ENCODE measurements at regions not wholly inside any gene's neighbourhood (a gene's known extent, or its start where the extent isn't known, plus 50 kb on each side); places are given as distances from the start of the nearest gene placed in this dataset.
A peak's percentile ranks its signal among the peaks of the same experiment; 100 is the strongest.

DNA sequence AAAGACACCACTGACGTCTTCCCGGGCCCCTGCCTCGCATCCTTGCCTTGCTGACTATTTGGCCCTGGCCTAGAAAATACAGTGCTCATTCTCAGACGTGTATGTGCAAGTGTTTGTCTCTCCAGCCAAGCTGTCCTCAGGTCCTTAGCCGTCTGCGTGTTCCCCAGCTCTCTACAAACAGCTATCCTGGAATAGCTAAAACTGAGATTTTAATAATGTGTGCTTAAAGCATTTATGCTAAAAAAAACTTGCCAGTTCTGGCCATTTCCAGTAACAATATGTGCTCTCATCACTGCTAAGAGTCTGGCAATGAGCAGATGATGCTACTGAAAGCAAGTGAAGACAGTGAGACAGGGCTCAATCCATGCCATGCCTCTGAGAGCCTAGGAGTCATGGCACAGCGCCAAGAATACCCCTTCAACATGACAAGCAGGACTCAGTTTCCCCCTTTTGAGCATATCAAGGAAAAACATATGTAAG, 55.7 kb downstream of the IRF2BP2 start:
- no peak for DNase-seq (ENCODE audit: low spot score)

DNA sequence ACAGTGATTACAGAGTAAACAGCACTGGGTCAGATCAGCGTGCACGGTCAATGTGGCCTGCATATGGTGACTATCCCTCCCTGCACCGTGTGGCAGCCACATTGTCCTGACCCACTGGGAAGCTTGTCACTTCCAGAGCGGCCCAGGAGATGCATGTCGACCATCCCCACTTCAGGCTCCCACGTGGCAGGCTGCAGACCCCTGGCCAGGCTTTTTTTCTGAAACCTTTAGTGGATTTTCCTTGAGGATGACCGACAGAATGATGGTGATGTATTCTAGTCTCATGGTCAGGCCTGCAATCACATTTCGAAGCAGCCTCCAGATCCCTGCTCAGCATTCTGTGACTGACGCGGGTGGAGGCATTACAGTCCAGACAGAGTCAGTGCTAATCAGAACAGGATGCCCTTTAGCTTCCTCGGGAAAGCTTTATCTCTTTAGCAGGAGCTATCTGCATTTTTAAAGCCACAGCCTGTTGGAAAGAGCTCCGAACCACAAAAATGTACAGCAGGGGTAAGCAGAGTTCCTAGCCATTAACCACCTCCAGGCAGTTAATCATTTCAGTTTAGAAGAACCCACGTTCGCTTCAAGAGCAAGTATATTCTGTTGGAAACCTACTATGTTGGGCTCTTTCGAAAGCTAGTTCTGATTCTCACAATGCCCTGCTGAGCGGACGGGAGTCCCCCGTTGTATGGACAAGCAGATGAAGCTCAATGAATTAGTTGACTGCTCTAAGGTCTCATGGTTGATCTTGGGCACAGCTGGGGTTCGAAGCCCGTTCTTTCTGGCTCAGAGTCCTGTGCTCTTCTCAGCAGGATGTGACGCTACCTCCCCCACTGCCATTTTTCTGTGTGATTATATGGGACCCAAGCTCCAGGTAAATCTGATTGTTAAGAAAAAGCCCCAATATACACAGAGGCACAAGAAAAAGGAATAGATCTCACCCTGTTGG, 56.5 kb downstream of the IRF2BP2 start:
- peak; percentile 69 for DNase-seq (ENCODE audit: low spot score)

DNA sequence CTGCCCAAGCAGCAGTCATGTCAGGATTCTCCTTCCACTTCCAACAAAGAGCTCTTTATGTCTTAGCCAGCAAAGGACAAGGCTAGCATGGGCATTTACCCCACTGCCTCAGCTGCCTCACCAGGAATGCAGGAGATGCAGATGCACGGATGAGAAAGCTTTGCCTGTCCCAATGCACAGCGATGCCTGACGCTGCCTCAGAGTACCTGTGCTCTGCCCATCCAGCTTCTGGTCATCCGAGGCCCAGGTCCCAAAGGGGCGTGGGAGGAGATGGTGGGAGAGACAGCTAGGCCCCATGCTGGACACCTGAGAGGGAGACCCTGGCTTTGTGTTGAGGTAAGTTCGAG, 59.0 kb downstream of the IRF2BP2 start:
- DNase-seq (ENCODE audit: low spot score), result no peak

DNA sequence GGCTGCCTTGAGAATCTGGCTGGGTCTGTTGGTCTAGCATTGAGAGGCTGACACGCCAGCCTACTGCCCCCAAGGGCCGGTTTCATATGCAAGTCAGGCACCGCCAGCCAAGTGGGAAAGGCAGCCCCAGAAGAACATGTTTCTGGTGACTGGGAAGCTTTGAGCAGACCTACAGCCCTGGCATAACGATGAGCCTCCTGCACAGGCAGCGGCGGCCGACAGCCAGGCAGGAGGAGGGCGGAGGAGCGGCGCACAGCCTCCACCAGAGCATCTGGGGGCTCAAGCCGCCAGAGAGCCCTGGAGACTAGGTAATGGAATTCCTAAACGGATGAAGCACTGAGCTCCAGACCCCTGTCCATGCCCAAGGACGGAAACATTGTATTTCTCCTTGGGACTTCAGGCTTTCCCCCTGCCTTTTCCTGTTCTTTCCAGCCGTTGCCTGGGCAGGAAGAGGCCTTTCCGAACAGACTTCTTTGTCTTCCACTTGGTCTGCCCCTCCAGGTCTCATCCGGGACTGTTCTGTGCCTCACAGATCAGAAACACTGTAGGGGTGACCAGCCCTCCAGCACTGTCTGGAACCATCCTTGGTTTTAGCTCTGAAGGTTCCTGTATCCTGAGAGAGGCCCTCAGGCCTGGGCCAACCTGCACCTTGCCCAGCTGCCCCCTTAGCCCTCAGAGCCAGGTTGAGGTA, 59.5 kb downstream of the IRF2BP2 start:
- no peak for DNase-seq (ENCODE audit: low spot score)

DNA sequence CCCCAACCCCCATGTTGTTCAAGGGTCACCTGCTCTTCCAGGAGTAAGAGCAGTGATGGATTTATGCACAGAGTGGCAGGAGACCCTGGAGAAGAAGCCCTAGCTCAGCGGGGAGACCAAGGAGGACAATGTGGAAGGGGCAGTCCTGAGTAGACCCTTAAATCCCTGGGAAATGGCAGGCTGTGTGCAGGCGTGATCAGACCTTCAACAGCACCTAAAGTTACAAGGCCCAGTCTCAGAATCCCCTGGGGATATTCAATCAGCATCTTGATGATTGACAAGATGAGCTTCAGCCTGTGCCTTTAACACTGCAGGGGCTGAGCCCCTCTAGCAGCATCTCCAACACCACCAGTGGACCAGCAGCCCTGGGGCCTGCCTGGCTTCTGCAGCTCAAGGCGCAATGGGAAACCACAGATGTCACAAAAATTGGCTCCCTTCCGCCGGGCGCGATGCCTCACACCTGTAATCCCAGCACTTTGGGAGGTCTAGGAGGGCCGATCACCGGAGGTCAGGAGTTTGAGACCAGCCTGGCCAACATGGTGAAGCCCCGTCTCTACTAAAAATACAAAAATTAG, 60.4 kb downstream of the IRF2BP2 start:
- DNase-seq (ENCODE audit: low spot score), result no peak

DNA sequence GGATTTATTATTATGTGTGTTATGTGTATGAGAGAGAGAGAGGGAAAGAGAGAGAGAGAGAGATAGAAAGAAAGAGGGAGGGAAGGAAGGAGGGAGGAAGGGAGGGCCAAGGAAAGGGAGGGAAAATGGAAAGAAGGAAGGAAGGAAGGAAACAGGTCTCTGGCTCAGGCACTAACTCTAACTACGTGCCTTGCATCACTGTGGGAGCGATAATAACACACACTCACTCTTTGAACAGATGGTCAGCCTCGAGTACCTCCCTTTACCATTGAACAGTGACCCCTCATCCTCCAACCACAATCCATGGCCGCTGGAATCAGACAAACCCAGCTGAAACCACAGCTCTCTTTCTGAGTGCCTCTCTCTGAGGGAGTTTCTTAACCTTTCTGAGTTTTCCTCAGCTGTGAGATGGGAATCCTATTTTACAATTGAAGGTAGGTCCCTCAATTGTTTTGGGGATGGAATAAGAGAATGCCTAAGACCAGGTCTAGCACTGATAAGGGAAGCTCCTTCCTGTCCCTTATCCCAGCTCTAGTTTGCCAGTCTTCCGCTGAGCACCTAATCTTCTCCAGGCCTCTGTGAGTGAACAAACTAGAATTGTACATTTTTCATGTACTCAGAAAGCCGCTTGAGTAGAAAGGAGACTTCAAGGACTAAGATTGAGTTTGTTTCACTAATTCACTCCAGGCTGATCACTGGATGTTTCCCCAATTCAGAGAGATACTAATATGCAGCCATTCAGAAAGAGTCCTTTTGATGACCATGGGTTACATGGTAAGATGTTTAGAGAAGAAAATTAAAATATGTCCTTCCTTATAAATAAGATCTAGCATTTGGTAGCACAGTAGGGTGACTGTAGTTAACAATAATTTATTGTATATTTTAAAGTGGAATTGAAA, 62.8 kb downstream of the IRF2BP2 start:
- no peak for DNase-seq (ENCODE audit: low spot score)

DNA sequence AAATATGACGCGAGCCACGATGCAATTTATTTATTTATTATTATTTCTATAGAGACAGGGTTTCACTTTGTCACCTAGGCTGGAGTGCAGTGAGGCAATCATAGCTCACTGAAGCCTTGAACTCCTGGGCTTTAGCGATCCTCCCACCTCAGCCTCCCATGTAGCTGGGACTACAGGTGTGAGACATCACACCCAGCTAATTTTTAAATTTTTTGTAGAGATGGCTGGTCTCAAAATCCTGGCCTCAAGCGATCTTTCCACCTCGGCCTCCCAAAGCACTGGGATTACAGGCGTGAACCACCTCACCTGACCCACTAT, 63.6 kb downstream of the IRF2BP2 start:
- no peak for DNase-seq (ENCODE audit: low spot score)

DNA sequence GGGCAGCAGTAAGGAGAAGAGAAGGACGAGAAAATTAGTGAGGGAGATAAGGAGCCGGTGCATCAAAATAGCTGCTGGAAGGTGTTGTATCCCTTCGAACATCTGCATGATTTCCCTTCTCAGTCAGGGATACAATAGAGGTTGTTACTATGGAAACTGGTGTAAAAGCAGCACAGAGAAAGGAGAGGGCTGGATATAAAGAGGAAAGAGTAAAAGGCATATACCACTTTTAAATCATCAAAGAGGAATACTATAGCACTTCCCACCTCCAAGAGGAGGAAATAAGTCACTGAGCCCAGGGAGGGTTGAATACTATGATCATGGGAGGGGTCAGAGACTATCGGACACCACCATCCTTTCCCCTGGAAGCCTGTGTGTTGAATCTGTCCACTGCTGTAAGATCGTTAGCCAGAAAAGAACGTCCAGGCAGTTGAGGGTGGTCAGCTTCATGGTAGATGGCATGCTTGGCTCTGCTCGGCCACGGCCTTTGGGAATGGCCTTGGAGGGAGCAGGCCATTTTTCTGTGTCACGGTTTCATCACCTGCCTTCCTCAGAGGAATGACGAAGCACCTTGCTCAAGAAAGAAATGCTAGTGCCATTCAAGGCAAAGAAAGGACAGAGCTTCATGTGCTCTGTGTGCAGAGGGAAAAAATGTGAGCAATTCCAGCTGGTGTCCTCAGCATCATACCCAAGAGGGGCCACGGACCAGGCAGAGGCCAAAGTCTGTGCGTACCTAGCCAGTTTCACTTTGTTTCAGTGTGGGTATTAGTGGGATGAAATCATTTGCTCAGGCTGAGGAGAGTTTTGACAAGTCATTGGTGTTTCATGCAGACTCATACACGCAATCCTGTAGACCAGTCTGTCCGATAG, 64.2 kb downstream of the IRF2BP2 start:
- DNase-seq (ENCODE audit: low spot score), result no peak

DNA sequence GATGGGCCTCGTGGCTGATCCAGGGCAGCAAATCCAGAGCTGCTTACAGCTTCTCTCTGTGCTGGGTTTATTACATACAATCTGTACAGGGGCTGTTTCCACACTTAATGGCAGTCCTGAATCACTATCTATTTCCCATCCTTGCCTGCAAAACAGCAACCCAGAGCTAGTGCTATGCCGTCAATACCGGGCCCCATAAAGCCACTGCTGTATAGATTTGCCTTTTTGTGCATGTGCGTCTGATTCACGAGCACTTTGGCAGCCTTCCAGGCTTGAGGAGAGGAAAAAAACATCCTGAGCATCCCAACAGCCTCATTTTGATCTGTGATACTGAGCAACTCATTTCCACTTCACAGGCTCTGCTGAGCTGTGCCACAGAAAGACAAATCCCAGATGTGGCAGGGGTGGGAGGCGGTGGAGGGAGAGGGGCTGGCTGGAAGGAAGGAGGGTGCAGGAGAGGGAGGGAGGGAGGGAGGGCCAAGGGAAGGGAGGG, 65.2 kb upstream of the TARBP1 start:
- DNase-seq (ENCODE audit: low spot score), result peak; percentile 69

DNA sequence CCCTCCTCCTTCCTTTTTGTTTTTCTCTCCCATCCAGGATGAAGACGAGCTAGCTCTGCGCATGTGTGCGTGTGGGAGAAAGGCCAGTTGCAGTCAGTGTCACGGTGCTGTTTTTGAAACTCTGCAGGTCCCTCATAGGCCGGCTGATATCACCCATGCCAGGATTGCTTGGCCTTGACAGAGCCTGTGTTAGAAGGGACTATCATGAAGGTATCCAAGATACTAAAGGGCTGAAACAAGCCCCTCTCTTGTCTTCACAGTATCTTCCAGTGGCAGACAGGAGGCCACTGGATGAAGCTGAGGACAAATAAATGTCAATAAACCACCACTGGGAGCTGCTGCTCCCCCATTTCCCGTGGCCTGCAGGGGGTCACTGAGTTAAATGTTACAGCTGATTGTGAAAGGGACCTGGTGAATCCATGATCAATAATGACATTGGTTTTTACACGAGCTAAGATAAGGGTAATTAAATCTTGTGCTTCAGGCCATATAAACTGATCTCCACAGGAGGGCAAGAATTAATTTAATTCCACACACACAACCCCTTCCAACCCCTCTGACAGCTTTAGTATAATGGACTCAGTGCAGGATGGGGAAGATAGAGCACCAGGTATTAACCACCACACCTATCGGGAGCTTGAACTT, 64.6 kb upstream of the TARBP1 start:
- DNase-seq (ENCODE audit: low spot score), result no peak

DNA sequence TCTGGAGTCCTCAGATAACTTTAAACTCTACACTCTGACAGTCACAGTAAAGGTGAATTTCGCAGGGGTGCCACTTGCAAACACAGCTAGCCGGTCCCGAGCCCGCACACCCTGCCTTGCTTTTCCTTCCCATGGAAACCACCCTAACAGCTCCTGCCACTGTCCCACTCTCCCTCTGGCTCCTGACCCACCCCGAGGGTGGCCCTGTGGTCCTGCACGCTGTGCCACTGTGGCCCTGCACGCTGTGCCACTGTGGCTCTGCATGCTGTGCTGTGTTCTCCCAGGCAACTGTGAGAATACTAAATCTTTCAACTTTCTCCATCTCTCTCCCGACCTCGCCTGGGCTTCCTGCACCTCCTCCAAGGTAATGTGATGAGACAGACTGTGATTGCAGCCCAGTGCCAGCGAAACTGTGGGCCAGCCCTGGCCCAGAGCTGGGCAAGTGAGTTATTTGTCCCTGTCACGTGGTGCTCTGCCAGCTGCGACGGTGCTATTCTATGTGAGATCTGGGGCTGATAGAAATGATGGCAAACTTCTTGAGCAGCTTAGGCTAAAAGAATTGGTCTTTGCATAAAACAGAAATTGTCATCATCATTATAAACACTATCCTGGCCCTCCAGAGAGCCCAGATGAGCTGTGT, 63.4 kb upstream of the TARBP1 start:
- DNase-seq (ENCODE audit: low spot score), result no peak

DNA sequence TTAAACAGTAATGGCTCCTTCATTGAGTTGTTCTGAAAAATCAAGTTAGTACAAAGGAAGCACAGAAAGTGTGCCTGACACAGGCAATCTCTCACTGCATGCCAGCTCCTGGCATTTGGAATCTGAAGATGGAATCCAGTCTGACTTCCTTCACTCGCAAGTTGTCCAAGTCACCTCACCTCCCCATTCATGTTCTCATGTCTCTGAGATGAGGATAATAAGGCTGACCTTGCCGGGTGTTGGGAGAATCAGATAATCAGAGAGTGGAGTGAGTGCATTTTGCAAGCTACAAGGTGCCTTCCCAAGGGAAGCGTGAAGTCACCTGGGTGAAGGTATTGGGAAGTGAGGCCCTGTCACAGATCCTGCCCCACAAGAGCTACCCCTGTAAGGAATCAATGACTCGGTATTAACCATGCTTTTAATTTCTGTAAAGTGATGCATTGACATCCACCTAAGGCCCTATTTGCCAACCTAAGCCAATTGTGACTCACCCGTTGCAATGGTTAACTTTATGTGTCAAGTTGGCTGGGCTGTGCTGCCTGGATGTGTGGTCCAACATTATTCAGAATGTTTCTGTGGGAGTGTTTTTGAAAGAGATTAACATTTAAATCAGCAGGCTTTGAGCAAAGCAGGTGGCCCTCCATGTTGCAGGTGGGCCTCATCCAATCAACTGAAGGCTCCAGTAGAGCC, 62.5 kb upstream of the TARBP1 start:
- no peak for DNase-seq (ENCODE audit: low spot score)

DNA sequence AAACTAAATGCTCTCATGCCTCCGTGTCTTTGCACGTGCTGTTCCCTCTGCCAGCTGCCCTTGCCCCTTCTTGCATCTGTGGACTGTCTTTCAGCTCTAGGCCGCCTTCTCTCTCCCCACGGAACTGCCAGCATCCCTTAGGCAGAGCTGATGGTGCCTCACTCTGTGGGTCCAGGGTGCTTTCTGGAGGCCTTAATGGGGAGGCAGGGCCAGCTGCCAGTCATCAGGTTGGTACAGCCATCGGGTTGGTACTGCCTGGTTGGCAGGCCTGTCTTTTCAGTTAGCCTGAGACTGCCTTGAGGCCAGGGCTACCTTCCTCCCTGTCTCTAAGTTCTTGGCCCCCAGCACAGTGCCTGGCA, 61.4 kb upstream of the TARBP1 start:
- no peak for DNase-seq (ENCODE audit: low spot score)

DNA sequence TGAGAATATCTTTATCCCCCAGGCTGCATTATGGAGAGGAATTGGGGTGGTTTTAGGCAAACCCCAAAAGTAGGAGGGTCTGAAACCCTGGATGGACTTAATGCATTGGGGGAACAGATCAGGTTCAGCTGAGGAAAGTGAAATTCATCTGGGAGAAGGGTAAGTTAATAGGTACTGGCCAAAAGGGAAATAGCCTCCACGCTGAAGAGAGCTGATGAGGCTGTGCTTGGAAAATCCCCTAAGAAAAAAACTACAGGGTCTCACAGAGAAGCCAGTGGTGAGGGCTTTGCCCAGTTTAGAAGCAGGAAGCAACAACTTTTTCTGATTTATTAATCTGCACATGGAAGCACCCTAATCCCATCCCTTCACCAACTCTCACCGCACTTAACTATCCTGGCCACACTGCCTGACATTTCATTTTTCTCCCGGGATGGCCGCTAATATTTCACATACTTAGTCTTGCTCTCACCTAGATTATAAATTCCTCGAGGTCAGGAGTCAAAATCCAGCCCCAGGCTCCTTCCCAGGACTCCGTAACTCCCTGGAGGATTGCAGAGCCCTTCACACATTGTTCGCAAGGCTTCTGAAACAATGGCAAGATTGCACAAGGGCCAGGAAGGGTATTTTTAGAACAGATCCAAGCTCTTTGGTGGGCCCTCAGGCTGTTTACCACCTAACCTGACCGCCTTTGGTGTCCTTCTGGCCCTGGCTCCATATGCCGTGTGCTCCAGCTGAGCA, 60.9 kb upstream of the TARBP1 start:
- no peak for DNase-seq (ENCODE audit: low spot score)

DNA sequence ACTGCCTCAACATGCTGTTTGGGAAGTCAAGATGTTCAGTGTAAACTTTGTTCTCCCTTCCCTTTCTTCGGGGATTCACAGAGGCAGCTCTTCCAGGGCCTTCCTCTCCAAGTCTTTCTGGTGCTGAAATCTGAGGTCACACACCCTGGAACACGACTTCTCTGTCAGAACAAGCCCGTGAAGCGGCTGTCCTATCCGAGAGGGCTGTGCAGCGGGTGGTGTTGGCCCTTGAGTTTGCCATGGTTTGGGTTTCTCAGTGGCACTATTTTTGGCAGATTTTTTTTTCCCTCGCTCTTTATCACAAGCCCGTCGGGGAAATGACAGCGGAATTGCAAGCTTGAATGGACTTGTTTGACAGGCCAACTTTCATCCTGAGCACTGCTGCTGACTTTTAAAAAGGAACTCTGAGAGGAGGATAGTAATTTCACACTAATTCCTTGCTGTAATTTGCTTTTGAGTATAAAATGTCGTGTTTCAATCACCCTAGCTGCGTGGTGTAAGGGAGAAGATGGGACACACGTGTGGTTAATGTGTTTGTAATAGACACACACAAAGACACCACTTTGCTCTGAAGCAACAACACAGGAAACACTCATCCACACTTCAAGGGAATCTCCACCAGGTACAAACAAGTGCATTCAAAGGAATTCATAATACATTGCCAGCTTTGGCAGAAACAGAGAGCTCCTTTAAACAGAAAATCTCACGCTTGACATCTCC, 60.1 kb upstream of the TARBP1 start:
- DNase-seq (ENCODE audit: low spot score), result no peak

DNA sequence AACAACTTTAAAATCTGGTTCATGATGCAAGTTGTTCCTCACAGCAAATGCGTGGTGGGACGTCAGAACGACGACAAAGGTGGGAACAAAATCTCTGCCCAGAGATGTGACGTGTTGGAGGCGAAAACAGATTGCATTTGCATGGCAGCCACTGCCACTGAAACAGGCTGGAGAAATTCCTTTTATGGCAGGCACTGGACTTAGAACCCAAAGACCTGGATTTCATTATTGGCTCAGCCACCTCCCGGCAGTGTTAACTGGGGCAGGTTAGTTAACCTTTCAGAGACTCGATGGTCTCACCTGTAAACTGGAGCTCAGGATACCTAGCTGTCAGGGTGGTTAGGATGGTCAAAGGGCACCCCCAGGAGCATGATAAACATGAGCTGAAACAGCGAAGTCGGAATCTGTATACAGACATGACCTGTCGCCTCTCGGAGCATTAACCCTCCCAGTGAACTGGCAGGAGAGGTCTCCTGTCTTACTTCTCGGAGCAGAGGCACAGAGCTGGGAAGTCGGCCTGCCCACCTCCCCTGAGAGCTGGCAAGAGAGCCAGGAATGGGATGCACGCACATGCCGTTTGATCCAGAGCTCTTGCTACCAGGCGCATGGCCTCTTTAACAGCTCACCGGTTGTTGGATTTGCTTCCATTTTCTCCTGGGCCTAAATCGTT, 59.2 kb upstream of the TARBP1 start:
- DNase-seq (ENCODE audit: low spot score), result no peak

DNA sequence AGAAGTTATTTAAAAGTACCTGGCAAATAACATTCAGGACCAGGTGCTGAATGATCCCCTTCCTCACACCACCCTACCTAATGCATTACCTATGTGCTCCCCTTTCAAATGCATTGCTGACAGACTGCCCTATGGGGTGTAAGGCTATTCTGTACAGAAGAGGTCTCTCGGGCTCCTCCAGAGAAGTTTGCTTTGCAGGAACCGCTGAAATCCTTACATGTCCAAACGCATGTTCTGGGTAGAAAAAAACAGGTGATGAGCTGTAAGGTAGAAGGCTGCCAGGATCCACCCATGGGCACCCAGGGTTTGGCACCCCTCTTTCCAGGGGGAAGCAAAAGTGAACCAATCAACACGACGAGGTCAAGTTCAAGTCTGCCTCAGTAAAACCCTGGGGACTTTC, 58.3 kb upstream of the TARBP1 start:
- no peak for DNase-seq (ENCODE audit: low spot score)

DNA sequence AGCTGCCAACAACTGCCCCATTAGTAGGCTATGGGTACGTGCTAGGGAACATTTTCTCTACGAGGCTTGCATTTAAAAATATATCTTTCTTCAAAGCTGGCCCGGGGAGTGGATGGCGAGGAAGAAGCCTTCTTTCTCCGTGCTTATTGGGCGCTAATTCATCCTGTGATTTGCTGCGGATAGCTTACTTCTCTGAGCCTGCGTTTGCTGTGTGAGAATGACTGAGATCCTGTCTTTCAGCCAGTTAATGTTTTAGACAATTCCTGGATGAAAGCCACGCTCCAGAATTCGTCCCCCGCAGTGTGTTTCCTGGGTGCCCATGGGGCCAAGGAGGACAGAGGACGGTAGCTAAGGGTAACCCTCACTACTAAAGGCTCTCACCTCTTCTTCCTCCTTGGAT, 57.8 kb upstream of the TARBP1 start:
- no peak for DNase-seq (ENCODE audit: low spot score)

Data from hepatic stellate cell (primary cell).